Smooth muscle cell (in vitro differentiated cells): ENCODE measurements at regions not wholly inside any gene's neighbourhood (a gene's known extent, or its start where the extent isn't known, plus 50 kb on each side); places are given as distances from the start of the nearest gene placed in this dataset.
A peak's percentile ranks its signal among the peaks of the same experiment; 100 is the strongest.

Source experiments
- DNase-seq: peaks from one replicate; lab custom pipeline; 2025; ENCODE audit not compliant: unreplicated experiment; lab: John Stamatoyannopoulos, UW
- H2AFZ ChIP-seq: fragments of 200-600 bp; sonication (generic); 2 replicates; pipeline ENCODE4 v1.6.0; 2016; ENCODE audit warnings: antibody characterized with exemption, low read depth, mild to moderate bottlenecking
- H3F3A ChIP-seq: fragments of 200-600 bp; sonication (generic); 2 replicates; pipeline ENCODE4 v1.6.0; 2017; ENCODE audit warnings: antibody characterized with exemption, low read depth
- H3K27ac ChIP-seq: fragments of 200-600 bp; sonication (generic); 2 replicates; pipeline ENCODE4 v1.5.1; 2016; ENCODE audit warnings: low read depth, mild to moderate bottlenecking
- H3K27me3 ChIP-seq: fragments of 200-600 bp; sonication (generic); 2 replicates; pipeline ENCODE4 v1.6.1; 2016; ENCODE audit warnings: low read depth, mild to moderate bottlenecking
- H3K36me3 ChIP-seq: fragments of 200-600 bp; sonication (generic); 2 replicates; pipeline ENCODE4 v1.5.1; 2016; ENCODE audit warnings: low read depth
- H3K4me1 ChIP-seq: fragments of 200-600 bp; sonication (generic); 2 replicates; pipeline ENCODE4 v1.5.1; 2016; ENCODE audit warnings: low read depth
- H3K4me2 ChIP-seq: fragments of 200-600 bp; sonication (generic); 2 replicates; pipeline ENCODE4 v1.6.0; 2016; ENCODE audit warnings: mild to moderate bottlenecking
- H3K4me3 ChIP-seq: fragments of 200-600 bp; sonication (generic); 2 replicates; pipeline ENCODE4 v1.5.1; 2016; ENCODE audit warnings: mild to moderate bottlenecking
- H3K79me2 ChIP-seq: fragments of 200-600 bp; sonication (generic); 2 replicates; pipeline ENCODE4 v1.6.0; 2016; ENCODE audit warnings: low read depth, mild to moderate bottlenecking
- H3K9ac ChIP-seq: fragments of 200-600 bp; sonication (generic); 2 replicates; pipeline ENCODE4 v1.6.0; 2016; ENCODE audit warnings: low read depth
- H3K9me3 ChIP-seq: fragments of 200-600 bp; sonication (generic); replicated peaks from 2 replicates; pipeline ENCODE4 v1.5.1; 2016; ENCODE audit warnings: low read depth
- H4K20me1 ChIP-seq: fragments of 200-600 bp; sonication (generic); 2 replicates; pipeline ENCODE4 v1.6.0; 2016; ENCODE audit warnings: low read depth
- CTCF ChIP-seq: fragments of 200-600 bp; sonication (generic); IDR thresholded peaks from 2 replicates; pipeline ENCODE4 v1.5.1; 2017; ENCODE audit warnings: borderline replicate concordance, mild to moderate bottlenecking, antibody characterized with exemption; ENCODE audit not compliant: insufficient read depth, poor library complexity, severe bottlenecking
- WGBS: methylation state at CpG from one replicate; pipeline ENCODE4 v1.1.7; 2016; ENCODE audit warnings: low lambda C conversion rate; 5-methylcytosine and 5-hydroxymethylcytosine counted together

GRCh38 chrX:122586831-122587230 is 597.2 kb upstream of the GRIA3 start:
- no peaks in the 10 kb centered on the region for H4K20me1 ChIP-seq
- no peak overlapping the region for H3K9ac ChIP-seq
- 75% methylated on average over 1 of the region's 1 CpG for WGBS
- H3K4me1 ChIP-seq = no peaks in the 10 kb centered on the region
- no peaks in the 10 kb centered on the region for H3K9me3 ChIP-seq
- no peaks in the 10 kb centered on the region for H3K79me2 ChIP-seq
- H2AFZ ChIP-seq = peak overlapping the region; percentile 69
- H3K27ac ChIP-seq = no peak overlapping the region
- DNase-seq = no peak
- H3K4me3 ChIP-seq = no peak overlapping the region
- no peaks in the 10 kb centered on the region for H3K36me3 ChIP-seq
- H3K27me3 ChIP-seq = no peaks in the 10 kb centered on the region
- TF ChIP-seq CTCF = no peak
- no peaks in the 10 kb centered on the region for H3F3A ChIP-seq
- H3K4me2 ChIP-seq = no peak overlapping the region

- no peak overlapping the region for H3K27ac ChIP-seq
- no peak for TF ChIP-seq CTCF
- 64% methylated on average over 2 of the region's 2 CpGs for WGBS
- H3K36me3 ChIP-seq = no peaks in the 10 kb centered on the region
- DNase-seq = no peak
- no peaks in the 10 kb centered on the region for H3K4me1 ChIP-seq
- H3K4me3 ChIP-seq = no peak overlapping the region
- no peaks in the 10 kb centered on the region for H3K79me2 ChIP-seq
- no peaks in the 10 kb centered on the region for H3K27me3 ChIP-seq
- H3K9me3 ChIP-seq = no peaks in the 10 kb centered on the region
- H3K4me2 ChIP-seq = no peak overlapping the region
- no peak overlapping the region for H2AFZ ChIP-seq
- H3F3A ChIP-seq = no peaks in the 10 kb centered on the region
- no peak overlapping the region for H3K9ac ChIP-seq
- no peaks in the 10 kb centered on the region for H4K20me1 ChIP-seq
Measured at GRCh38 chrX:122591546-122591945, 592.5 kb upstream of the GRIA3 start.

- H3K9ac ChIP-seq = no peak overlapping the region
- no peak for TF ChIP-seq CTCF
- no peak for DNase-seq
- H3K4me2 ChIP-seq = no peak overlapping the region
- no peak overlapping the region for H3K27ac ChIP-seq
- H3K27me3 ChIP-seq = no peaks in the 10 kb centered on the region
- no peaks in the 10 kb centered on the region for H3K4me1 ChIP-seq
- H3K4me3 ChIP-seq = no peak overlapping the region
- no peaks in the 10 kb centered on the region for H3K36me3 ChIP-seq
- no peaks in the 10 kb centered on the region for H4K20me1 ChIP-seq
- H3K9me3 ChIP-seq = no peaks in the 10 kb centered on the region
- H2AFZ ChIP-seq = no peak overlapping the region
- H3K79me2 ChIP-seq = no peaks in the 10 kb centered on the region
- no peaks in the 10 kb centered on the region for H3F3A ChIP-seq
Measured at GRCh38 chrX:122596998-122597397, 587.1 kb upstream of the GRIA3 start.

GRCh38 chrX:122622795-122623194 is 561.3 kb upstream of the GRIA3 start:
- no peak overlapping the region for H3K4me2 ChIP-seq
- WGBS = 70% methylated on average over 1 of the region's 1 CpG
- TF ChIP-seq CTCF = no peak
- no peaks in the 10 kb centered on the region for H3K4me1 ChIP-seq
- no peak overlapping the region for H3K9ac ChIP-seq
- no peak for DNase-seq
- H4K20me1 ChIP-seq = no peaks in the 10 kb centered on the region
- no peaks in the 10 kb centered on the region for H3F3A ChIP-seq
- no peaks in the 10 kb centered on the region for H3K36me3 ChIP-seq
- H3K9me3 ChIP-seq = no peaks in the 10 kb centered on the region
- H2AFZ ChIP-seq = no peak overlapping the region
- H3K4me3 ChIP-seq = no peak overlapping the region
- H3K27ac ChIP-seq = no peak overlapping the region
- no peaks in the 10 kb centered on the region for H3K27me3 ChIP-seq
- H3K79me2 ChIP-seq = no peaks in the 10 kb centered on the region
